Activated naive CD4-positive, alpha-beta T cell treated with anti-CD3 and anti-CD28 coated beads, Interleukin-2, amount 10 ng/mL, durations not matched to agents 7 days and 5 days (primary cell): ENCODE measurements at regions not wholly inside any gene's neighbourhood (a gene's known extent, or its start where the extent isn't known, plus 50 kb on each side); places are given as distances from the start of the nearest gene placed in this dataset.
"Not testable (repeated sequence)": the region's sequence is repeated elsewhere in the genome, so short reads cannot be mapped to it uniquely, and the experiment has no call there.

Experiments used
- CTCF ChIA-PET: fragments of 350-600 bp; sonication (Branson Sonifier 250); formaldehyde crosslinking; loops from one replicate; lab custom pipeline; 2021; ENCODE audit warnings: antibody characterized with exemption; lab: Charles Lee
- DNase-seq: peaks from one replicate; pipeline ENCODE4 v3.0.0-alpha.2; 2020
- H3K27ac Mint-ChIP-seq: one replicate; pipeline ENCODE4 v1.8.0; 2021; ENCODE audit warnings: mild to moderate bottlenecking, moderate library complexity, mixed read lengths
- H3K27me3 Mint-ChIP-seq: one replicate; pipeline ENCODE4 v1.8.0; 2021; ENCODE audit warnings: mild to moderate bottlenecking, mixed read lengths
- H3K36me3 Mint-ChIP-seq: one replicate; pipeline ENCODE4 v1.8.0; 2021; ENCODE audit warnings: mixed read lengths
- H3K4me1 Mint-ChIP-seq: one replicate; pipeline ENCODE4 v1.8.0; 2021; ENCODE audit warnings: mixed read lengths
- H3K4me3 Mint-ChIP-seq: one replicate; pipeline ENCODE4 v1.8.0; 2021; ENCODE audit warnings: mild to moderate bottlenecking, moderate library complexity, mixed read lengths
- H3K9me3 Mint-ChIP-seq: one replicate; pipeline ENCODE4 v1.8.0; 2021; ENCODE audit warnings: mixed read lengths

DNA sequence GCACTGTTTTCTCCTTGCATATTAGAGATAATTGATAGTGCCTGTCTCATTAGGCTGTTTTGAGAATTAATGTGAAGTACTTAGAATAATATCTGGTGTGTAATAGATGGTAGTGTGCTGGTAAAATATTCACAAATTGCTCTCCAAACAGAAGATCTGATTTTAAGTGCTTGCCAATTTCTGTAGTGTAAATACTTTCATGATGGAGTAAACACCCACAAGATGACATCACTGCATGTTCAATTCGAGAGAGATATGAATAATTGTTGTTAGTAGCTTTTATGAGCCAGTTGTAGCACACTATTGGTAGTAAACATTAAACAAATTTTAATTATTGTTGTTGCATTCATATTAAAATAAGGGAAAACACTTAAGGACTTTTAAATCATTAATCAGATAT lies 392.3 kb upstream of the RIOK2 start:
- CTCF ChIA-PET: no interaction called here
- H3K27ac Mint-ChIP-seq: no peak overlapping the region
- no peaks in the 10 kb centered on the region for H3K27me3 Mint-ChIP-seq
- H3K4me1 Mint-ChIP-seq: no peaks in the 10 kb centered on the region
- no peak overlapping the region for H3K4me3 Mint-ChIP-seq
- peaks cover 9% of the 10 kb centered on the region for H3K9me3 Mint-ChIP-seq
- H3K36me3 Mint-ChIP-seq: no peaks in the 10 kb centered on the region
- DNase-seq: no peak

DNA sequence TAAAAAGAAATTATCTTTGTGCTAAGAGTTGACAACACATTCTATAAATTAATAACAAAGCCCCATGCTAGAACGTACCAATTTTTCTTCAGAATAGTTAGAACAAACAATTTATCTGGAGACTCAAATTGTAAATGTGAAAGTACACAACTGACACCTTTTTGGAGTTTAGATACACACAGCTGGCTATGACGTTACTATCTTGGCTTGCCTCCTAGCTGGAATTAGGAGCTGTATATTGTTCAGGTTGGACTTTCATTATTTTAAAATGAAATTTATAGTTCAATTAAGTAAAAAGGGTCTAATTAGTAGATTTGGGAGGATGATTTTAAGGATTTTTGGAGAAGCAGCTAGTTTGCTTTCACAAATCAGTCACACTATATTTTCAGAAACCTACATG lies 393.9 kb upstream of the RIOK2 start:
- Mint-ChIP-seq H3K27me3 (no peaks in the 10 kb centered on the region), H3K4me3 (no peak overlapping the region), H3K4me1 (no peaks in the 10 kb centered on the region), H3K9me3 (peaks cover 3% of the 10 kb centered on the region), H3K27ac (no peak overlapping the region), H3K36me3 (no peaks in the 10 kb centered on the region)
- CTCF ChIA-PET: no interaction called here
- no peak for DNase-seq

DNA sequence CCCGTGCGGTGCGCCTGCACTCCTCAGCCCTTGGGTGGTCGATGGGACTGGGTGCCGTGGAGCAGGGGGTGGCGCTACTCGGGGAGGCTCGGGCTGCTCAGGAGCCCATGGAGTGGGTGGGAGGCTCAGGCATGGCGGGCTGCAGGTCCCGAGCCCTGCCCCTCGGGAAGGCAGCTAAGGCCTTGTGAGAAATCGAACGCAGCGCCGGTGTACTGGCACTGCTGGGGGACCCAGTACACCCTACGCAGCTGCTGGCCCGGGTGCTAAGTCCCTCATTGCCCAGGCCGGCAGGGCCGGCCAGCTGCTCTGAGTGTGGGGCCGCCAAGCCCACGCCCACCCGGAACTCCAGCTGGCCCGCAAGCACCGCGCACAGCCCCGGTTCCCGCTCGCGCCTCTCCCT lies 396.9 kb upstream of the RIOK2 start:
- H3K36me3 Mint-ChIP-seq, H3K9me3 Mint-ChIP-seq, H3K4me3 Mint-ChIP-seq, DNase-seq, H3K4me1 Mint-ChIP-seq, H3K27ac Mint-ChIP-seq, H3K27me3 Mint-ChIP-seq, CTCF ChIA-PET: not testable (repeated sequence)

DNA sequence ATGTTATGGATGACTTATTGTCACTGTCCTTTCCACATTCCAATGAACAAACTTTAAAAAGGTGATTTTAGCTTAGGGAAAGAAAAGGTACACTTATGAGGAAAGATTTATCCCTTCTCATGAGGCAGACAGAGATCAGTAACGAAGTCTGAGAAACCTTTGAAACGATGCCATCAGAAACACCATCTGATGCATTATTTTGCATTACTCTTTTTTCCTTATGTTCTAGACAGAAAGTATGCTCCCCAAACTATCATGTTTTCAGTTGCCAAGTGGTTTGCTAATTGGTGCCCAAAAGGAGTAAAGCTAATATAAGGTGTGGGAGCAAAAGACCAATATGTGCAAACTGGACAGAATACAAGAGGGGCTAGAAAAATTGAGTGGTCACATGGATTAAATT lies 397.7 kb upstream of the RIOK2 start:
- no peak overlapping the region for H3K4me3 Mint-ChIP-seq
- no peaks in the 10 kb centered on the region for H3K27me3 Mint-ChIP-seq
- no peak overlapping the region for H3K27ac Mint-ChIP-seq
- H3K9me3 Mint-ChIP-seq: peaks cover 3% of the 10 kb centered on the region
- CTCF ChIA-PET: no interaction called here
- no peak for DNase-seq
- H3K36me3 Mint-ChIP-seq: no peaks in the 10 kb centered on the region
- no peaks in the 10 kb centered on the region for H3K4me1 Mint-ChIP-seq

DNA sequence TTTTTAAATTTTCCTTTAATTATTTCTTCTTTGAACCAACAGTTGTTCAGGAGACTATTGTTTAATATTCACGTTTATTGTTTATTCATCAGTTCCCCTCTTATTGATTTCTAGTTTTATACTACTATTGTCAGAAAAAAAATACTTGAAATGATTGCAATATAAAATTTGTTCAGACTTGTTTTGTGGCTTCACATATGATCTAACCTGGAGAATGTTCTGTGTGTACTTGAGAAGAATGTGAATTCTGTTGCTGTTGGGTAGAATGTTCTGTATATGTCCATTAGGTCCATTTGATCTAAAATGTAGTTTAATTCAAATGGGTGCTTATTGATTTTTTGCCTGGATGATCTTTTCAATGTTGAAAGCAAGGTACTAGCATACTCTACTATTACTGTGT lies 408.7 kb upstream of the RIOK2 start:
- no peak for DNase-seq
- CTCF ChIA-PET: no interaction called here
- H3K9me3 Mint-ChIP-seq: peaks cover 9% of the 10 kb centered on the region
- H3K36me3 Mint-ChIP-seq: no peaks in the 10 kb centered on the region
- H3K4me3 Mint-ChIP-seq: no peak overlapping the region
- H3K27me3 Mint-ChIP-seq: peaks cover 1% of the 10 kb centered on the region
- H3K27ac Mint-ChIP-seq: no peak overlapping the region
- no peaks in the 10 kb centered on the region for H3K4me1 Mint-ChIP-seq

DNA sequence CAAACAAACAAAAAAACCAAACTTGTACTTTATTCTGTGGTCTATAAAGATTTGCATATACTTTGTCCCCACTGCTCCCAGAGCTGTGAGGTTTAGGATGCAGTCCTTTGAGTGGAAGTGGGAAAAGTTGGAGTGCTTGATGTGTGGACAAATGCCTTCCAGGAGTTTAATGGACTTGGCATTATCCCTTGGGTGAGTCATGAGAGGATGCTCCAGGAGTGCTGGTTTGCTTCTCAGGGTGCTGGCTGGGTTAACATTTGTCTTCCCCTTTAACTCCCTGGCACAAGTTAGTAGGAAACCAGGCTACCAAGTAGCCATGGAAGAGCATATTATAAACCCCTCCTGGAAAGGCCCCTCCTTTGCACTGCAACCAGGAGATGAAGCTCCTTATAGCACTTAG lies 417.4 kb upstream of the RIOK2 start:
- Mint-ChIP-seq H3K27me3 (no peaks in the 10 kb centered on the region), H3K9me3 (peaks cover 23% of the 10 kb centered on the region), H3K27ac (no peak overlapping the region), H3K4me1 (no peaks in the 10 kb centered on the region), H3K36me3 (no peaks in the 10 kb centered on the region), H3K4me3 (no peak overlapping the region)
- CTCF ChIA-PET: interaction anchor here (0.6 kb wide), 2 partner anchors 77 to 181 kb away, joined by 3 read pairs; no protein-coding TSS in a partner anchor
- DNase-seq: no peak

DNA sequence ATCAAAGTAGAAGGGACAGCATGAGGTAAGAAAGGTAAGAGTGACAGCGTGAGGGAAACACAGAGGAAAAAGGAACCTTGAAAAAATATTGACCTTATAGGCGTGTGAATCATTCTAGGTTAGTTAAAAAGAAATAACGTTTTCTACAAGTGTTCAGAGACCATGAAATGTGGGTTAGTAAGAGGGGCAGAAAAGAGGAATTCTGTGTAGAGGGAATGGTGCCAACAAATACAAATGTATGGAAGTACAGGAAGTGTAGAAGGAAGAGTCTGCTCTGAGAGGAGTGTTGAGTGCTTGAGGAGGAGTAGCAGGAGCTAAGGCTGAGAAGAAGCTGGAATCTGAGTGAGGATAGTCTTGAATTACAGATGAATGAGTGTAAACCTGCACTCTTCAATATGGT lies 418.6 kb upstream of the RIOK2 start:
- Mint-ChIP-seq H3K27me3 (no peaks in the 10 kb centered on the region), H3K27ac (no peak overlapping the region), H3K4me1 (no peaks in the 10 kb centered on the region), H3K36me3 (no peaks in the 10 kb centered on the region), H3K4me3 (no peak overlapping the region), H3K9me3 (peaks cover 14% of the 10 kb centered on the region)
- no peak for DNase-seq
- CTCF ChIA-PET: no interaction called here

DNA sequence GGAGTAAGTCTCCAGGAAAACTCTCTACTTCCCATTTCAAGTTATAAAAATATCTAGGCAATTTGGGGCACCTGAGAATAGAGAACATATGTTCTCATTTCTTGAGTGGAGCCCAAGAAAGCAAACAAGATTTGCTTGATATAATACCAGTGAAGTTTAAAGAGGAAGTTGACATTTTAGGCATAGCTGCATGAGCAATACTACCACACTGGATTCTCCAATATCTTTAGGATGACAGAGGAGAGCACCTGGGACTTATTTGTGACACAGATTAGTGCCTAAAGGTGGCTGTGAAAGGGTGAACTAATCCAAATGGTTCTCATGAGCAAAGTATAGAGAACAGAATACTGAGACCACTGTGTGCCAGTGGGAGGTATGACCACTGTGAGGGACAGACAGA lies 423.5 kb upstream of the RIOK2 start:
- CTCF ChIA-PET: no interaction called here
- Mint-ChIP-seq H3K27ac (no peak overlapping the region), H3K36me3 (no peaks in the 10 kb centered on the region), H3K4me1 (no peaks in the 10 kb centered on the region), H3K9me3 (no peaks in the 10 kb centered on the region), H3K4me3 (no peak overlapping the region), H3K27me3 (no peaks in the 10 kb centered on the region)
- no peak for DNase-seq

DNA sequence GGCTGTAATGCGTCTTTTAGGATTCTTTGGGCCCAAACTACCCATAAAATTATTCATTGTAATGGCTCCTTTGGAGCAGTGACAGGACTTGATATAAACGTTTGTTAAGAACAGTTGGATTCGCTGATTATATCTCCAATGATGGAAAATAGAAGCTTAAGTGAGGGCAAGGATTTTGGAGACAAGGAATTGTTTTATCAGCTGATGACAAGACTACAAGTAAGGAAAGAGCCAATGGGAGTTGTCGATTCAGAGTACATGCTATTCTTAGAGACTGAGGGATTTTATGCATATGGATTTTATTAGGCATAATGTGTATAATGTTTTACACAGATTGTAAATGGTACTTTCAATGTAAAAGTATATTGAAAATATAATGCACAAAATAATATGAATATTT lies 425.5 kb upstream of the RIOK2 start:
- no peak for DNase-seq
- Mint-ChIP-seq H3K9me3 (no peaks in the 10 kb centered on the region), H3K27ac (no peak overlapping the region), H3K27me3 (no peaks in the 10 kb centered on the region), H3K4me1 (no peaks in the 10 kb centered on the region), H3K4me3 (no peak overlapping the region), H3K36me3 (no peaks in the 10 kb centered on the region)
- CTCF ChIA-PET: no interaction called here

DNA sequence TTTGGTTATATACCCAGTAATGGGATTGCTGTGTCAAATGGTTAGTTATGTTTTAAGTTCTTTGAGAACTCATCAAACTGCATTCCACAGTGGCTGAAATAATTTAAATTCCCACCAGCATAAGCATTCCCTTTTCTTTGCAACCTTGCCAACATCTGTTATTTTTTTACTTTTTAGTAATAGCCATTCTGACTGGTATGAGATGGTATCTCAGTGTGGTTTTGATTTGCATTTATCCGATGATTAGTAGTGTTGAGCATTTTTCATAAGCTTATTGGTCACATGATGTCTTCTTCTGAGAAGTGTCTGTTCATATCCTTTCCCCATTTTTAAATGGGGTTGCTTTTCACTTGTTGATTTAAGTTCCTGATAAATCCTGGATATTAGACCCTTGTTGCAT lies 435.7 kb upstream of the RIOK2 start:
- no peak overlapping the region for H3K4me3 Mint-ChIP-seq
- no peaks in the 10 kb centered on the region for H3K36me3 Mint-ChIP-seq
- no peaks in the 10 kb centered on the region for H3K4me1 Mint-ChIP-seq

DNA sequence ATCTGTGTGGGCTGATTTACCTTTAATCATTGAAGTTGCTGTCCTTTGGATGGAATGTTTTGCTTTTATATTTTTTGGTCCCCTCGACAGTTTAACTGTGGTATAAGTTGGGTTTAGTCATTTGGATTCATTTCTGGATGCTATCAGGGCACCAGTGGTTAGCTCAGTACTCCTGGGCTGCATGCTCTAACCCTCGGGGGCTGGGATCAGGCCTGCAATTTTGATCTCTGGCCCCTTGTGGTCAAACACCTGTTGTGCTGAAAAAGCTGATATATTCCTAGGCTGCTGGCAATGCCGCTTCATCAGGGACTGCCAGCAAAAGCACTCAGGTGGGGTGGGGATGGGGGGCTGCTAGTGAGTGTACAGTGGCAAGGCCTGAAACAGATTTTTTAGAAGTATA lies 440.4 kb upstream of the RIOK2 start:
- CTCF ChIA-PET: no interaction called here
- no peak for DNase-seq
- Mint-ChIP-seq H3K36me3 (no peaks in the 10 kb centered on the region), H3K9me3 (no peaks in the 10 kb centered on the region), H3K27me3 (no peaks in the 10 kb centered on the region), H3K27ac (no peak overlapping the region), H3K4me1 (no peaks in the 10 kb centered on the region), H3K4me3 (no peak overlapping the region)

More for the DNA sequence above, 435.7 kb upstream of the RIOK2 start:
- CTCF ChIA-PET: no interaction called here
- DNase-seq: no peak
- Mint-ChIP-seq H3K9me3 (no peaks in the 10 kb centered on the region), H3K27ac (no peak overlapping the region), H3K27me3 (no peaks in the 10 kb centered on the region)

DNA sequence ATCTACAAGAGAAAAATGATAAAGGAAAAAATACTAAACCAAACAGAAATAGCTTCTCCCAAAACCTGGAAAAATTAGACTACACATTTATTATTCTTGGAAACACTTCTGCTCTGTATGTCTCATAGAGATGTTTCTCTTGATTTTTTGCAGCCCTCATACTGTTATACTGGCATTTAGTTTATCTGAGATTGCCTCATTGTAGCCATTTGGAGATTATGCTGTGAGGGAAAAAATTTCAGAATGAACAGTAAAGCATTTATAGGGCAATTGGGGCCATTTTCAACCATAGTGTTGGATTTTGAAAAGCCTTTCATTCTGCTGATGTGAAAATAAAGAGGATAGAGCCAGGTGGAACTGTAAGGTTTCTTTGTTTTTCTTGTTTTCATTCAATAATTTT lies 441.8 kb upstream of the RIOK2 start:
- CTCF ChIA-PET: no interaction called here
- no peak overlapping the region for H3K27ac Mint-ChIP-seq
- no peak overlapping the region for H3K4me3 Mint-ChIP-seq
- no peaks in the 10 kb centered on the region for H3K4me1 Mint-ChIP-seq
- no peaks in the 10 kb centered on the region for H3K9me3 Mint-ChIP-seq
- no peaks in the 10 kb centered on the region for H3K36me3 Mint-ChIP-seq
- DNase-seq: no peak
- no peaks in the 10 kb centered on the region for H3K27me3 Mint-ChIP-seq

DNA sequence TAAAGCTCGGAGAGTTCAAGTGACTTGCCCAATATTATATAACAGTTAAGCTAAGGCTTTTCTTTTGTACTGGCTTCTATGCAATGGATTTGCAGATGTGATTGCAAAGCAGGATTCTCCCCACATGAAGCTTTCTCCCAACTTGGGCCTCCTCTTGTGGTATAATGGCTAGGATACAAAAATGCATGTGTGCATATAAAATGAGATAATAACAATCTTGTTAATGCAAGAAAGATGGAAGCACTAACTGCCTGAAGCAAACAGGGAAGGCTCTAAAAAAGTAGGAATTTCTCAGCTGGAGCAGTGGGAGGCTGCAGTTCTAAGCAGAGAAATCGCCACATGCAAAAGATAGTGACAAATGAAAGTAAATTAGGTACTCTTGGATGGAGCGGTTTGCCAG lies 444.2 kb upstream of the RIOK2 start:
- H3K36me3 Mint-ChIP-seq: no peaks in the 10 kb centered on the region
- CTCF ChIA-PET: no interaction called here
- H3K4me3 Mint-ChIP-seq: no peak overlapping the region
- DNase-seq: no peak
- H3K27ac Mint-ChIP-seq: no peak overlapping the region
- H3K4me1 Mint-ChIP-seq: no peaks in the 10 kb centered on the region
- no peaks in the 10 kb centered on the region for H3K27me3 Mint-ChIP-seq
- H3K9me3 Mint-ChIP-seq: peaks cover 3% of the 10 kb centered on the region

DNA sequence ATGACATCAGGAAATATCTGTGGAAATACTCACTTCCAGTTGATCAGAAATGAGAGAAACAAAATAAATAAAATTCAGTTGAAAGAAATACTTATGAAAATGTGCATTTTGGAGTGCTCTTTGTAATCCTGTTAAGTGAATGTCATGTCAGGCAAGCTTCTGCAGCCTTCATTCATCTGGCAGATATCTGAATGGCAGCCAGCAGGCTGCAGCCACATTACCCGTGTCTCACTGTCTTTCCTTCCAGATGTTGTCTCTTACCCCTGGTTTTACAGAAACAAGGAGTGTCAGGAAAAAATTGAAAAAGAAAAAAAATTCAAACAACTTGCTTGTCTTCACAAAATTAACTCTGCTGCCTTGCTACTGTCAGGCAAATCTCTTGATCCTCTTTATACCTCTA lies 445.0 kb upstream of the RIOK2 start:
- no peaks in the 10 kb centered on the region for H3K36me3 Mint-ChIP-seq
- no peak overlapping the region for H3K4me3 Mint-ChIP-seq
- CTCF ChIA-PET: no interaction called here
- peaks cover 3% of the 10 kb centered on the region for H3K9me3 Mint-ChIP-seq
- no peak overlapping the region for H3K27ac Mint-ChIP-seq
- no peaks in the 10 kb centered on the region for H3K4me1 Mint-ChIP-seq
- no peaks in the 10 kb centered on the region for H3K27me3 Mint-ChIP-seq
- no peak for DNase-seq

DNA sequence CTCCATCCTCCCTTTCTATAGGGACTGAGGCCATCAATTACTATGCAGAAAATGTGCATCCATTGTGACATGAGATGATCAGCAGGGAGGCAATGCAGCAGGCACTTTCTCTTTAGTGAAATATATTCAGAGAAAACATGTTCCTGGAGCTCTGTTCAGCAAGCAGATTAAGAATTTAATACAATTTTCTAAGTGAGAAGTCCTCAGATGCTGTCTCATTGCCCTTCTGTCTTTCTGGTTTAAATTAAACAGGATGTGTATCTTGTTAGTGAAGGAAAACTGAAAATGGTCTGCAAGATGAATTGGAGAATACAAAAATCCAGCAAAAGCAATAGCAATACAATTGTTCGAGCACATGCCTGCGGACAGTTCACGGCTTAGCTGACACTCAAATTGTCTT lies 445.8 kb upstream of the RIOK2 start:
- CTCF ChIA-PET: no interaction called here
- Mint-ChIP-seq H3K27me3 (no peaks in the 10 kb centered on the region), H3K9me3 (peaks cover 3% of the 10 kb centered on the region), H3K36me3 (no peaks in the 10 kb centered on the region), H3K27ac (no peak overlapping the region), H3K4me1 (no peaks in the 10 kb centered on the region), H3K4me3 (no peak overlapping the region)
- DNase-seq: no peak

DNA sequence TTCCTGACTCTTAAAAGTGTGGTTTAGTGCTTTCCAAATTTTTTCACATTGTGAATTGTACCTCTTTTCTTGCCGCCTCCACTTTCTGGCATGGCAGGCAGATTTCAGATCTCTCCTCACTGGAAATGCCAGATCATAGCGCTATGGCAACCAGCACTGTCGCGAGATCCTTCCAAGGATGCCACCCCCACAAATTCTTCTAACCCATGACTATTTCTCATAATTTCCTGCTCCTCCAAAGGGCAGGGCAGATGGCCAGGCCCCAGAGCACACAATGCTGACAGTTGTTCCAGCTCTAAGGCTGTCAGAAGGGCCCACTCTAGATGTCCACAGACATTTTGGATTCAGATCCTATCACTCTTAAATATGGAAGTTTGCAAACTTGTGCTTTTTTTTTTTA lies 446.2 kb upstream of the RIOK2 start:
- H3K9me3 Mint-ChIP-seq: peaks cover 3% of the 10 kb centered on the region
- H3K36me3 Mint-ChIP-seq: no peaks in the 10 kb centered on the region
- no peaks in the 10 kb centered on the region for H3K27me3 Mint-ChIP-seq
- no peaks in the 10 kb centered on the region for H3K4me1 Mint-ChIP-seq
- H3K4me3 Mint-ChIP-seq: no peak overlapping the region
- DNase-seq: no peak
- H3K27ac Mint-ChIP-seq: no peak overlapping the region
- CTCF ChIA-PET: no interaction called here
